Testis (tissue), 2 donors: ENCODE measurements at regions not wholly inside any gene's neighbourhood (a gene's known extent, or its start where the extent isn't known, plus 50 kb on each side); places are given as distances from the start of the nearest gene placed in this dataset.

Experiments used
- DNase-seq: peaks from one replicate; pipeline ENCODE4 v3.0.0-alpha.2; 2019
- H3K27ac ChIP-seq, 2 donors: fragments of 200-600 bp; sonication (generic); one replicate each; pipeline ENCODE4 v1.5.1; 2019
- H3K27me3 ChIP-seq: fragments of 200-600 bp; sonication (generic); one replicate; pipeline ENCODE4 v1.5.1; 2019
- H3K36me3 ChIP-seq: fragments of 200-600 bp; sonication (generic); one replicate; pipeline ENCODE4 v1.5.1; 2017; ENCODE audit warnings: low read depth; ENCODE audit errors: missing control alignments
- H3K4me1 ChIP-seq: fragments of 200-600 bp; sonication (generic); one replicate; pipeline ENCODE4 v1.5.1; 2019
- H3K4me3 ChIP-seq, 2 donors: fragments of 200-600 bp; sonication (generic); one replicate each; pipeline ENCODE4 v1.5.1; 2017 to 2019
- H3K9me3 ChIP-seq: fragments of 200-600 bp; sonication (generic); one replicate; pipeline ENCODE4 v1.5.1; 2017
- POLR2A ChIP-seq: fragments of 450-650 bp; IDR thresholded peaks from one replicate; pipeline ENCODE4 v1.6.1; 2017; ENCODE audit warnings: antibody characterized with exemption, mild to moderate bottlenecking, moderate library complexity
- WGBS, 2 donors: methylation state at CpG; one replicate each; pipeline ENCODE4 v1.1.5; 2018; 5-methylcytosine and 5-hydroxymethylcytosine counted together
- intact Hi-C: fragments of 100-400 bp; cut with DNase I; formaldehyde crosslinking; loops from one replicate; pipeline ENCODE4 v1.15.1; 2023; ENCODE audit warnings: low total_unique reads
- TF ChIP-seq, protein P1 (sequence below), 3 experiments: fragments of 450-650 bp in 2 of 3; fragments of 200-600 bp in 1 of 3; sonication (generic) in 1 of 3; IDR thresholded peaks; one replicate each; pipeline ENCODE4 v1.5.1; 2016 to 2019; ENCODE audit warnings: antibody characterized with exemption in 3 of 3, mild to moderate bottlenecking in 2 of 3, moderate library complexity in 1 of 3

DNA sequence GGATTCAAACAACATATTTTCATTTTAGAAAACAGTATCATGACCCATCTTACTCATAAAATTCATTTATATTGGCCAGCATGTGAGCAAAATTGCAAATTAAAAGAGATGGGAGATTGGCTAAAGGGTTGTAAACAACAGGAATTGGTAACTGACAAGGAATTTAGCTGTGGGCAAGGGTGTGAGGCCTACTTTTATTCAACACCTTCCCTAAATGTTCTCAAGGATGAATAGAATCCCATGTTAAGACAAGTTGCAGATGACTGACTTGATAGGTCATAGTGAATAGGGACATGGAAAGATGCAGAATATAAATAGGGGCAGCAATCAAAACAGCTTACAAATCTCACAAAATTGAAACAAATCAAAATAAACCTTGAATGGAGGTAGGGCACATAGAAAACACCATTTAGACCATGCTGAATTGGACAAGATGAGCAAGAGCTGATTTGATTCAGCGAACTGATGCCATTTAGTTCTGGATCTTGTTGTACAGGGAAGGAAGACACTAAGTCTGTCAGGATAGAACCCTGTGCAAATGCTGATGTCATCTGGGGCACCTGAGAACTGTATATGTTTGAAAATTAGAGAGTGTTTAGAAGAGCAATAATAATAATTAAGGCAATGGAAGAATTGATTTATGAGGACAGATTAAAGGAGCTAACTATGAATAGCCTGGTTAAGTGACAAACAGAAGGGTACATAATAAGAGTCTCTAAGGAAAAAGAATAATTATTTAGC, 509.7 kb downstream of the ZEB2 start:
- Histone ChIP-seq H3K9me3 (no peaks in the 10 kb centered on the region), H3K36me3 (no peaks in the 10 kb centered on the region), H3K27ac (no peak overlapping the region), H3K27me3 (no peaks in the 10 kb centered on the region), H3K4me3 (no peak overlapping the region), H3K4me1 (no peaks in the 10 kb centered on the region)
- no peak for TF ChIP-seq POLR2A
- TF ChIP-seq, protein P1, sequence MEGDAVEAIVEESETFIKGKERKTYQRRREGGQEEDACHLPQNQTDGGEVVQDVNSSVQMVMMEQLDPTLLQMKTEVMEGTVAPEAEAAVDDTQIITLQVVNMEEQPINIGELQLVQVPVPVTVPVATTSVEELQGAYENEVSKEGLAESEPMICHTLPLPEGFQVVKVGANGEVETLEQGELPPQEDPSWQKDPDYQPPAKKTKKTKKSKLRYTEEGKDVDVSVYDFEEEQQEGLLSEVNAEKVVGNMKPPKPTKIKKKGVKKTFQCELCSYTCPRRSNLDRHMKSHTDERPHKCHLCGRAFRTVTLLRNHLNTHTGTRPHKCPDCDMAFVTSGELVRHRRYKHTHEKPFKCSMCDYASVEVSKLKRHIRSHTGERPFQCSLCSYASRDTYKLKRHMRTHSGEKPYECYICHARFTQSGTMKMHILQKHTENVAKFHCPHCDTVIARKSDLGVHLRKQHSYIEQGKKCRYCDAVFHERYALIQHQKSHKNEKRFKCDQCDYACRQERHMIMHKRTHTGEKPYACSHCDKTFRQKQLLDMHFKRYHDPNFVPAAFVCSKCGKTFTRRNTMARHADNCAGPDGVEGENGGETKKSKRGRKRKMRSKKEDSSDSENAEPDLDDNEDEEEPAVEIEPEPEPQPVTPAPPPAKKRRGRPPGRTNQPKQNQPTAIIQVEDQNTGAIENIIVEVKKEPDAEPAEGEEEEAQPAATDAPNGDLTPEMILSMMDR (IDR thresholded peaks at IDR 0.05): no peak
- intact Hi-C loops: no loop called here
- WGBS, 2 donors: 97 to 100% methylated on average over 1 of the region's 1 CpG
- DNase-seq: no peak

- Histone ChIP-seq H3K4me3 (no peak overlapping the region), H3K36me3 (no peaks in the 10 kb centered on the region), H3K27ac (no peak overlapping the region), H3K27me3 (no peaks in the 10 kb centered on the region), H3K9me3 (no peaks in the 10 kb centered on the region), H3K4me1 (no peaks in the 10 kb centered on the region)
- TF ChIP-seq, protein P1 (IDR thresholded peaks at IDR 0.05): no peak
- no peak for DNase-seq
- intact Hi-C loops: no loop called here
- 91 to 96% methylated on average over 7 of the region's 7 CpGs for WGBS, 2 donors
Measured at GRCh38 chr2:144006139-144006538, 513.8 kb downstream of the ZEB2 start.

GRCh38 chr2:144004742-144005141, 515.2 kb downstream of the ZEB2 start:
- intact Hi-C loops: no loop called here
- WGBS, 2 donors: 91 to 93% methylated on average over 9 of the region's 9 CpGs
- Histone ChIP-seq H3K4me3 (no peak overlapping the region), H3K27ac (no peak overlapping the region), H3K4me1 (no peaks in the 10 kb centered on the region), H3K27me3 (no peaks in the 10 kb centered on the region), H3K9me3 (no peaks in the 10 kb centered on the region), H3K36me3 (no peaks in the 10 kb centered on the region)
- DNase-seq: no peak
- TF ChIP-seq, protein P1 (IDR thresholded peaks at IDR 0.05): no peak
- TF ChIP-seq POLR2A: no peak

DNA sequence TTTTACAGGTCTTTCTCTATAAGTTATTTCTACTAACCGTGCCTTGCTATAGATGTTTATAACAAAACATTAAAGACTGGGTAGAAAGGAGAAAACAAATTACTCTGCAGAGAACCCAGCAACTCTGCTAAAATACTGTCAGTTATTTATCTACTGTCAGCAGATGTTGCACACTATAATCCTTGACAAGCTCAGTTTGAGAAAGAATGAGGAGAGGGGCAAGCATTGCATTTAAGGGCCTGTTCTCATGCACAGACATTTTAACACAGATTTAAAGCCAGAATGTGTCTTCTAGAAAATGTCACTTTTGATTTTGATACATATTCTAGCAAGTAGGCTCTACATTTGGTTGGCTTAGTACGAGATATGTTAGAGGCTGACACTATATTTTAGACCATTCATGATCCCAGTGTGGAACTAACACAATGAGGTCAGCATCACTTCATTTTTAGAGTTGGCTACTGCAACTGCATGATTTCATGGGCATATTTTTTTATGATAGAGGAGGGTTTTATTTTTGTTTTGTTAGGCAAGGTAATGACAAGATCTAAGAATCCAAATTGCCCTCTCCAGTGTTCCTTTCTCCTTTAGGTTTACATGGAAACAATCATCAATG, 516.4 kb downstream of the ZEB2 start:
- no peaks in the 10 kb centered on the region for H3K27me3 ChIP-seq
- H3K4me1 ChIP-seq: no peaks in the 10 kb centered on the region
- 96 to 98% methylated on average over 2 of the region's 2 CpGs for WGBS, 2 donors
- no peaks in the 10 kb centered on the region for H3K9me3 ChIP-seq
- no peak overlapping the region for H3K4me3 ChIP-seq
- intact Hi-C loops: no loop called here
- H3K36me3 ChIP-seq: no peaks in the 10 kb centered on the region
- DNase-seq: no peak
- no peak overlapping the region for H3K27ac ChIP-seq
- TF ChIP-seq, protein P1 (IDR thresholded peaks at IDR 0.05): no peak

- no peak for DNase-seq
- H3K36me3 ChIP-seq: no peaks in the 10 kb centered on the region
- no peaks in the 10 kb centered on the region for H3K4me1 ChIP-seq
- WGBS, 2 donors: 46 to 48% methylated on average over 2 of the region's 2 CpGs
- intact Hi-C loops: no loop called here
- no peaks in the 10 kb centered on the region for H3K9me3 ChIP-seq
- H3K4me3 ChIP-seq: no peak overlapping the region
- TF ChIP-seq, protein P1 (IDR thresholded peaks at IDR 0.05): no peak
- TF ChIP-seq POLR2A: no peak
- no peak overlapping the region for H3K27ac ChIP-seq
- H3K27me3 ChIP-seq: no peaks in the 10 kb centered on the region
Measured at GRCh38 chr2:143996974-143997373, 522.9 kb downstream of the ZEB2 start.
